PC-3 (cell line): ENCODE measurements at regions not wholly inside any gene's neighbourhood (a gene's known extent, or its start where the extent isn't known, plus 50 kb on each side); places are given as distances from the start of the nearest gene placed in this dataset.

Experiments
- ATAC-seq: fragments of 200-7000 bp; cut with Tn5 transposase; 2 replicates; pipeline ENCODE4 v1.9.1; 2020; ENCODE audit warnings: mild to moderate bottlenecking, moderate library complexity
- BruUV-seq: library from RNA; stranded (reverse); fragments of 400-500 nt; replicated peaks from 2 replicates; lab custom pipeline; 2021; lab: Mats Ljungman, UMichigan
- CTCF ChIA-PET: fragments of 300-600 bp; sonication (Branson Sonifier 250); formaldehyde crosslinking; loops from one replicate; lab custom pipeline; 2022; ENCODE audit warnings: antibody characterized with exemption; lab: Charles Lee
- POLR2A ChIA-PET: fragments of 300-600 bp; sonication (Branson Sonifier 250); formaldehyde crosslinking; loops from one replicate; lab custom pipeline; 2022; ENCODE audit warnings: antibody characterized with exemption; ENCODE audit not compliant: unreplicated experiment; lab: Charles Lee
- DNase-seq: peaks from one replicate; pipeline ENCODE4 v3.0.0-alpha.2; 2015
- H2AFZ ChIP-seq: fragments of 300-600 bp; sonication (generic); 2 replicates; pipeline ENCODE4 v1.6.0; 2016; ENCODE audit warnings: antibody characterized with exemption, low read length
- H3F3A ChIP-seq: fragments of 300-600 bp; sonication (generic); one replicate; pipeline ENCODE4 v1.6.0; 2017; ENCODE audit warnings: antibody characterized with exemption, low read length, control low read depth, mild to moderate bottlenecking; ENCODE audit not compliant: unreplicated experiment
- H3K27ac ChIP-seq: fragments of 300-600 bp; sonication (generic); 2 replicates; pipeline ENCODE4 v1.5.1; 2016; ENCODE audit warnings: mild to moderate bottlenecking, low read length
- H3K27me3 ChIP-seq: fragments of 300-600 bp; sonication (generic); 2 replicates; pipeline ENCODE4 v1.6.1; 2016; ENCODE audit warnings: low read length, mixed read lengths
- H3K36me3 ChIP-seq: fragments of 300-600 bp; sonication (generic); 2 replicates; pipeline ENCODE4 v1.6.1; 2016; ENCODE audit warnings: low read depth, mixed run types, low read length, mixed read lengths
- H3K4me1 ChIP-seq: fragments of 300-600 bp; sonication (generic); 2 replicates; pipeline ENCODE4 v1.5.1; 2016; ENCODE audit warnings: low read length; ENCODE audit not compliant: insufficient read depth
- H3K4me2 ChIP-seq: fragments of 300-600 bp; sonication (generic); 2 replicates; pipeline ENCODE4 v1.6.0; 2016; ENCODE audit warnings: low read length
- H3K4me3 ChIP-seq: fragments of 300-600 bp; sonication (generic); 2 replicates; pipeline ENCODE4 v1.5.1; 2016; ENCODE audit warnings: mild to moderate bottlenecking, low read length, mixed read lengths
- H3K79me2 ChIP-seq: fragments of 300-600 bp; sonication (generic); 2 replicates; pipeline ENCODE4 v1.6.1; 2017; ENCODE audit warnings: low read length, mixed read lengths
- H3K9ac ChIP-seq: fragments of 300-600 bp; sonication (generic); 2 replicates; pipeline ENCODE4 v1.6.0; 2016; ENCODE audit warnings: mild to moderate bottlenecking, low read length
- H3K9me2 ChIP-seq: fragments of 300-600 bp; sonication (generic); replicated peaks from 2 replicates; pipeline ENCODE4 v1.6.1; 2016; ENCODE audit warnings: mixed run types, low read length, mixed read lengths
- H3K9me3 ChIP-seq: fragments of 300-600 bp; sonication (generic); 2 replicates; pipeline ENCODE4 v1.6.1; 2016; ENCODE audit warnings: low read length, mixed read lengths
- H4K20me1 ChIP-seq: fragments of 300-600 bp; sonication (generic); 2 replicates; pipeline ENCODE4 v1.6.1; 2016; ENCODE audit warnings: low read length, mixed read lengths
- CTCF ChIP-seq: fragments of 300-600 bp; sonication (generic); conservative IDR thresholded peaks from 2 replicates; pipeline ENCODE4 v1.5.1; 2017; ENCODE audit warnings: antibody characterized with exemption, low read depth, mild to moderate bottlenecking, low read length
- EZH2 ChIP-seq: fragments of 300-600 bp; sonication (generic); IDR thresholded peaks from one replicate; pipeline ENCODE4 v1.6.1; 2017; ENCODE audit warnings: antibody characterized with exemption, mild to moderate bottlenecking, low read length; ENCODE audit not compliant: unreplicated experiment
- EZH2phosphoT487 ChIP-seq: fragments of 300-600 bp; sonication (generic); IDR thresholded peaks from 2 replicates; pipeline ENCODE4 v1.6.1; 2018; ENCODE audit warnings: mild to moderate bottlenecking, antibody characterized with exemption, low read length, borderline replicate concordance
- intact Hi-C: fragments of 100-400 bp; cut with micrococcal nuclease; formaldehyde crosslinking; loops from 2 replicates; pipeline ENCODE4 v1.9.0; 2023

GRCh38 chr9:91502475-91502874 lies 78.8 kb upstream of the NFIL3 start:
- no TSS peak for BruUV-seq
- no peak for ATAC-seq

GRCh38 chr9:91500509-91501014 lies 76.9 kb upstream of the NFIL3 start:
- Histone ChIP-seq H3K4me3 (peak overlapping the region; percentile 48), H3K4me2 (peak overlapping the region; percentile 74), H3K9me2 (no peaks in the 10 kb centered on the region), H3K36me3 (no peaks in the 10 kb centered on the region), H3F3A (no peaks in the 10 kb centered on the region), H3K4me1 (peaks cover 26% of the 10 kb centered on the region), H3K27me3 (no peaks in the 10 kb centered on the region), H3K79me2 (no peaks in the 10 kb centered on the region), H2AFZ (peak overlapping the region; percentile 71), H3K9me3 (no peaks in the 10 kb centered on the region), H4K20me1 (no peaks in the 10 kb centered on the region), H3K9ac (no peak overlapping the region), H3K27ac (peak overlapping the region; percentile 20; the same call in 1 of the 2 replicates)
- ATAC-seq (peak; percentile 74), DNase-seq (peak; percentile 69)
- POLR2A ChIA-PET, result no interaction called here
- CTCF ChIA-PET, result no interaction called here
- TF ChIP-seq EZH2phosphoT487 (no peak), EZH2 (no peak), CTCF (no peak)
- intact Hi-C loops, result no loop called here
- no TSS peak for BruUV-seq

More at GRCh38 chr9:91502475-91502874, 78.8 kb upstream of the NFIL3 start:
- Histone ChIP-seq H3K27ac (no peak overlapping the region), H3K4me2 (no peak overlapping the region), H3K79me2 (no peaks in the 10 kb centered on the region), H3K27me3 (no peaks in the 10 kb centered on the region), H3K4me3 (no peak overlapping the region), H3F3A (no peaks in the 10 kb centered on the region), H3K9me3 (no peaks in the 10 kb centered on the region), H3K36me3 (no peaks in the 10 kb centered on the region), H4K20me1 (no peaks in the 10 kb centered on the region), H3K9ac (no peak overlapping the region), H3K9me2 (no peaks in the 10 kb centered on the region), H2AFZ (no peak overlapping the region), H3K4me1 (peaks cover 20% of the 10 kb centered on the region)
- ChIA-PET POLR2A (no interaction called here), CTCF (no interaction called here)
- DNase-seq, result no peak
- TF ChIP-seq EZH2, result no peak
- no peak for TF ChIP-seq EZH2phosphoT487
- no peak for TF ChIP-seq CTCF
- intact Hi-C loops, result no loop called here

GRCh38 chr9:91496351-91496750 lies 72.7 kb upstream of the NFIL3 start:
- no peak overlapping the region for H3K9ac ChIP-seq
- no peak overlapping the region for H2AFZ ChIP-seq
- no TSS peak for BruUV-seq

More at GRCh38 chr9:91496351-91496750, 72.7 kb upstream of the NFIL3 start:
- no peak overlapping the region for H3K27ac ChIP-seq
- CTCF ChIA-PET, result interaction anchor here (1.2 kb wide), 1 partner anchor 231 kb away, joined by 14 read pairs; no protein-coding TSS in a partner anchor
- H3K79me2 ChIP-seq, result no peaks in the 10 kb centered on the region
- POLR2A ChIA-PET, result no interaction called here
- H3K4me1 ChIP-seq, result peaks cover 26% of the 10 kb centered on the region
- no peak for TF ChIP-seq EZH2
- no peak for TF ChIP-seq EZH2phosphoT487
- DNase-seq (no peak), ATAC-seq (no peak)
- H3K27me3 ChIP-seq, result no peaks in the 10 kb centered on the region
- H3K4me2 ChIP-seq, result no peak overlapping the region
- H3F3A ChIP-seq, result no peaks in the 10 kb centered on the region
- no peaks in the 10 kb centered on the region for H4K20me1 ChIP-seq
- H3K9me3 ChIP-seq, result no peaks in the 10 kb centered on the region
- intact Hi-C loops, result no loop called here
- no peak overlapping the region for H3K4me3 ChIP-seq
- H3K9me2 ChIP-seq, result no peaks in the 10 kb centered on the region
- H3K36me3 ChIP-seq, result no peaks in the 10 kb centered on the region
